GM10266 (cell line): ENCODE measurements at regions not wholly inside any gene's neighbourhood (a gene's known extent, or its start where the extent isn't known, plus 50 kb on each side); places are given as distances from the start of the nearest gene placed in this dataset.

Experiments
- DNase-seq: peaks from one replicate; pipeline ENCODE4 v3.0.0; 2012; ENCODE audit errors: extremely low spot score
- TF ChIP-seq, protein P1 (sequence below): IDR thresholded peaks from 2 replicates; pipeline ENCODE4 v1.5.1; 2012; ENCODE audit warnings: mild to moderate bottlenecking, low read depth; ENCODE audit not compliant: control insufficient read depth, insufficient read depth; ENCODE audit errors: missing control alignments

- TF ChIP-seq, protein P1, sequence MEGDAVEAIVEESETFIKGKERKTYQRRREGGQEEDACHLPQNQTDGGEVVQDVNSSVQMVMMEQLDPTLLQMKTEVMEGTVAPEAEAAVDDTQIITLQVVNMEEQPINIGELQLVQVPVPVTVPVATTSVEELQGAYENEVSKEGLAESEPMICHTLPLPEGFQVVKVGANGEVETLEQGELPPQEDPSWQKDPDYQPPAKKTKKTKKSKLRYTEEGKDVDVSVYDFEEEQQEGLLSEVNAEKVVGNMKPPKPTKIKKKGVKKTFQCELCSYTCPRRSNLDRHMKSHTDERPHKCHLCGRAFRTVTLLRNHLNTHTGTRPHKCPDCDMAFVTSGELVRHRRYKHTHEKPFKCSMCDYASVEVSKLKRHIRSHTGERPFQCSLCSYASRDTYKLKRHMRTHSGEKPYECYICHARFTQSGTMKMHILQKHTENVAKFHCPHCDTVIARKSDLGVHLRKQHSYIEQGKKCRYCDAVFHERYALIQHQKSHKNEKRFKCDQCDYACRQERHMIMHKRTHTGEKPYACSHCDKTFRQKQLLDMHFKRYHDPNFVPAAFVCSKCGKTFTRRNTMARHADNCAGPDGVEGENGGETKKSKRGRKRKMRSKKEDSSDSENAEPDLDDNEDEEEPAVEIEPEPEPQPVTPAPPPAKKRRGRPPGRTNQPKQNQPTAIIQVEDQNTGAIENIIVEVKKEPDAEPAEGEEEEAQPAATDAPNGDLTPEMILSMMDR: no peak
- no peak for DNase-seq
Measured at GRCh38 chr5:35356725-35357124, 126.4 kb upstream of the PRLR start.

GRCh38 chr5:35354751-35355150, 124.5 kb upstream of the PRLR start:
- TF ChIP-seq, protein P1: no peak
- no peak for DNase-seq

GRCh38 chr5:35345222-35345621, 114.9 kb upstream of the PRLR start:
- TF ChIP-seq, protein P1: peak; percentile 47
- no peak for DNase-seq

GRCh38 chr5:35342664-35343063, 112.4 kb upstream of the PRLR start:
- no peak for DNase-seq
- TF ChIP-seq, protein P1: no peak

GRCh38 chr5:35341189-35341588, 110.9 kb upstream of the PRLR start:
- DNase-seq: no peak
- TF ChIP-seq, protein P1: no peak

DNA sequence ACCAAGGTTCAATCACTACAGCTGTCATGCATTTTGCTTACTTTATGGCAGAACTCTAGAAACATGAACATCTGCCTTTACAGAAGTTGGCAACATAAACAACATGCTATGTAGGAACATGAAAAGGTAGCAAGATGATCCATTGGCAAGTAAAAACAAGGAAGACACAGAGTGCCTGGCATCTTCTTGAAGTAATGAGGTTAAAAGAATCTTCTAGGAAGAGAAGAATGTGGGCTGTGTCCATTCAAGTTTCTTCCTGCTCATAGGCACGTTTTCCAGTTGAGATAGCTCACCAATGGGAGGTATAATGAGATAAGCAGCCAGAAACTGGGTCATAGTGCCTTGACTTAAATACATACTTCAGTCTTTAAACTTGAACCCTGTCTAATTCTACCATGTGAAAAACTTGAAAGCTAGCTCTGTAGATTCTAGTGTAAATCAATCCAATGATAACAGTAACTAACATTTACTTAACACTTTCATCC, 109.4 kb upstream of the PRLR start:
- DNase-seq: no peak
- TF ChIP-seq, protein P1: no peak

- TF ChIP-seq, protein P1: no peak
- DNase-seq: no peak
Measured at GRCh38 chr5:35339006-35339405, 108.7 kb upstream of the PRLR start.
